K562 (cell line): ENCODE measurements at regions not wholly inside any gene's neighbourhood (a gene's known extent, or its start where the extent isn't known, plus 50 kb on each side); places are given as distances from the start of the nearest gene placed in this dataset.

Experiments
- CTCF ChIP-seq, 3 experiments: IDR thresholded peaks in 2 of 3; conservative IDR thresholded peaks in 1 of 3; 2 replicates each; pipeline ENCODE4 v1.5.1; 2011 to 2012; ENCODE audit warnings: low read length in 3 of 3, mild to moderate bottlenecking in 3 of 3, control low read depth in 2 of 3, improper control_type of control experiment in 1 of 3, inconsistent platforms in 1 of 3, low read depth in 1 of 3, mixed read lengths in 1 of 3, moderate library complexity in 1 of 3; ENCODE audit not compliant: insufficient read depth in 2 of 3
- JUN ChIP-seq, 2 experiments: sonication (generic) in 1 of 2; formaldehyde crosslinking in 1 of 2; IDR thresholded peaks; 2 replicates each; pipeline versions ENCODE4 v1.6.1 to v1.8.0; 2012 to 2022; ENCODE audit warnings: borderline replicate concordance in 2 of 2, mild to moderate bottlenecking in 2 of 2, improper control_type of control experiment in 1 of 2, low read depth in 1 of 2, low read length in 1 of 2, missing genetic modification reagents in 1 of 2
- POLR2A ChIP-seq: fragments of 450-650 bp; conservative IDR thresholded peaks from 2 replicates; pipeline ENCODE4 v1.6.1; 2016
- SIN3A ChIP-seq, 2 experiments: fragments of 150-350 bp in 1 of 2; IDR thresholded peaks; 2 replicates each; pipeline ENCODE4 v1.6.1; 2011 to 2016; ENCODE audit warnings: borderline replicate concordance in 2 of 2, low read depth in 2 of 2, low read length in 2 of 2, mild to moderate bottlenecking in 2 of 2, moderate library complexity in 2 of 2; ENCODE audit not compliant: control insufficient read depth in 1 of 2
- SIN3B ChIP-seq: fragments of 450-650 bp; IDR thresholded peaks from 2 replicates; pipeline ENCODE4 v1.6.1; 2017; ENCODE audit warnings: low read depth, mild to moderate bottlenecking, moderate library complexity
- YY1 ChIP-seq, 3 experiments: IDR thresholded peaks; 2 replicates each; pipeline ENCODE4 v1.6.1; 2011; ENCODE audit warnings: low read length in 2 of 3, mild to moderate bottlenecking in 2 of 3, moderate library complexity in 2 of 3, borderline replicate concordance in 1 of 3, control low read depth in 1 of 3, low read depth in 1 of 3; ENCODE audit not compliant: insufficient read depth in 3 of 3, insufficient replicate concordance in 2 of 3, control insufficient read depth in 1 of 3, insufficient read length in 1 of 3; ENCODE audit errors: extremely low read depth in 1 of 3
- TF ChIP-seq, protein P1 (sequence below), 2 experiments: fragments of 450-650 bp; formaldehyde crosslinking in 1 of 2; IDR thresholded peaks; 2 replicates each; pipeline versions ENCODE4 v1.4.0 to v1.6.1; 2014 to 2020; ENCODE audit warnings: mild to moderate bottlenecking in 2 of 2, borderline replicate concordance in 1 of 2, low read depth in 1 of 2

GRCh38 chr9:79215821-79216220 is 355.9 kb upstream of the TLE4 start:
- TF ChIP-seq SIN3A (IDR thresholded peaks at IDR 0.05; ENCODE audit: borderline replicate concordance in 2 of 2, control insufficient read depth in 1 of 2, low read depth in 2 of 2, low read length in 2 of 2) (no peak), YY1 (IDR thresholded peaks at IDR 0.05; ENCODE audit: borderline replicate concordance in 1 of 3, control insufficient read depth in 1 of 3, extremely low read depth in 1 of 3, insufficient read depth in 3 of 3, insufficient read length in 1 of 3, insufficient replicate concordance in 2 of 3, low read depth in 1 of 3, low read length in 2 of 3) (no peak), POLR2A (no peak), SIN3B (no peak), CTCF (IDR thresholded peaks at IDR 0.05 in 2 of 3, conservative IDR thresholded peaks at IDR 0.05 in 1 of 3; ENCODE audit: insufficient read depth in 2 of 3, low read depth in 1 of 3, low read length in 3 of 3) (no peak), JUN (IDR thresholded peaks at IDR 0.05; ENCODE audit: borderline replicate concordance, low read depth, low read length) (no peak), JUN (CRISPR knock-in tag; IDR thresholded peaks at IDR 0.05; ENCODE audit: borderline replicate concordance) (no peak)
- TF ChIP-seq, protein P1, sequence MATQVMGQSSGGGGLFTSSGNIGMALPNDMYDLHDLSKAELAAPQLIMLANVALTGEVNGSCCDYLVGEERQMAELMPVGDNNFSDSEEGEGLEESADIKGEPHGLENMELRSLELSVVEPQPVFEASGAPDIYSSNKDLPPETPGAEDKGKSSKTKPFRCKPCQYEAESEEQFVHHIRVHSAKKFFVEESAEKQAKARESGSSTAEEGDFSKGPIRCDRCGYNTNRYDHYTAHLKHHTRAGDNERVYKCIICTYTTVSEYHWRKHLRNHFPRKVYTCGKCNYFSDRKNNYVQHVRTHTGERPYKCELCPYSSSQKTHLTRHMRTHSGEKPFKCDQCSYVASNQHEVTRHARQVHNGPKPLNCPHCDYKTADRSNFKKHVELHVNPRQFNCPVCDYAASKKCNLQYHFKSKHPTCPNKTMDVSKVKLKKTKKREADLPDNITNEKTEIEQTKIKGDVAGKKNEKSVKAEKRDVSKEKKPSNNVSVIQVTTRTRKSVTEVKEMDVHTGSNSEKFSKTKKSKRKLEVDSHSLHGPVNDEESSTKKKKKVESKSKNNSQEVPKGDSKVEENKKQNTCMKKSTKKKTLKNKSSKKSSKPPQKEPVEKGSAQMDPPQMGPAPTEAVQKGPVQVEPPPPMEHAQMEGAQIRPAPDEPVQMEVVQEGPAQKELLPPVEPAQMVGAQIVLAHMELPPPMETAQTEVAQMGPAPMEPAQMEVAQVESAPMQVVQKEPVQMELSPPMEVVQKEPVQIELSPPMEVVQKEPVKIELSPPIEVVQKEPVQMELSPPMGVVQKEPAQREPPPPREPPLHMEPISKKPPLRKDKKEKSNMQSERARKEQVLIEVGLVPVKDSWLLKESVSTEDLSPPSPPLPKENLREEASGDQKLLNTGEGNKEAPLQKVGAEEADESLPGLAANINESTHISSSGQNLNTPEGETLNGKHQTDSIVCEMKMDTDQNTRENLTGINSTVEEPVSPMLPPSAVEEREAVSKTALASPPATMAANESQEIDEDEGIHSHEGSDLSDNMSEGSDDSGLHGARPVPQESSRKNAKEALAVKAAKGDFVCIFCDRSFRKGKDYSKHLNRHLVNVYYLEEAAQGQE (IDR thresholded peaks at IDR 0.05; ENCODE audit: borderline replicate concordance): no peak
- TF ChIP-seq, protein P1 (CRISPR knock-in tag; IDR thresholded peaks at IDR 0.05; ENCODE audit: low read depth): no peak
